SK-N-SH (cell line): ENCODE measurements at regions not wholly inside any gene's neighbourhood (a gene's known extent, or its start where the extent isn't known, plus 50 kb on each side); places are given as distances from the start of the nearest gene placed in this dataset.

Source experiments
- CTCF ChIA-PET: fragments of 300-600, 350-600 bp; formaldehyde crosslinking; extraction: SDS; loops from one replicate; lab custom pipeline; 2021; lab: Yijun Ruan, JAX
- POLR2A ChIA-PET: fragments of 350-600 bp; sonication (Branson Sonifier 250); formaldehyde crosslinking; extraction: SDS; loops from one replicate; lab custom pipeline; 2020; ENCODE audit warnings: antibody characterized with exemption, inconsistent platforms; lab: Yijun Ruan, JAX
- DNase-seq: peaks from one replicate; pipeline ENCODE4 v3.0.0; 2012
- H2AFZ ChIP-seq: fragments of 200-600 bp; sonication (generic); 2 replicates; pipeline ENCODE4 v1.8.1; 2016; ENCODE audit warnings: antibody characterized with exemption, mild to moderate bottlenecking, low read depth
- H3F3A ChIP-seq: fragments of 200-600 bp; sonication (generic); replicated peaks from 2 replicates; pipeline ENCODE3; 2016; ENCODE audit warnings: antibody characterized with exemption, mild to moderate bottlenecking; ENCODE audit not compliant: insufficient read depth
- H3K27ac ChIP-seq, 2 experiments: fragments of 200-500 bp in 1 of 2; fragments of 200-600 bp in 1 of 2; sonication (Bioruptor generic) in 1 of 2; sonication (generic), shearing (Covaris generic) in 1 of 2; 2 replicates each; pipeline versions ENCODE4 v1.5.1 to v1.6.1; 2014 to 2016; ENCODE audit warnings: low read depth in 2 of 2, inconsistent platforms in 1 of 2, low read length in 1 of 2, mild to moderate bottlenecking in 1 of 2, mixed read lengths in 1 of 2
- H3K27me3 ChIP-seq: fragments of 200-600 bp; sonication (generic), shearing (Covaris generic); 2 replicates; pipeline ENCODE4 v1.6.1; 2016; ENCODE audit warnings: mixed run types; ENCODE audit not compliant: insufficient read depth
- H3K36me3 ChIP-seq, 2 experiments: fragments of 200-500 bp in 1 of 2; fragments of 200-600 bp in 1 of 2; sonication (Bioruptor generic) in 1 of 2; sonication (generic) in 1 of 2; replicated peaks in 1 of 2; 2 replicates each; pipeline versions ENCODE3 to v1.5.1; 2014 to 2016; ENCODE audit warnings: low read length in 1 of 2, mild to moderate bottlenecking in 1 of 2; ENCODE audit not compliant: insufficient read depth in 2 of 2, control insufficient read depth in 1 of 2
- H3K4me1 ChIP-seq, 2 experiments: fragments of 200-500 bp in 1 of 2; fragments of 200-600 bp in 1 of 2; sonication (Bioruptor generic) in 1 of 2; sonication (generic), shearing (Covaris generic) in 1 of 2; 2 replicates each; pipeline versions ENCODE4 v1.5.1 to v1.6.1; 2014 to 2016; ENCODE audit warnings: low read depth in 1 of 2, low read length in 1 of 2, mixed run types in 1 of 2; ENCODE audit not compliant: insufficient read depth in 2 of 2, control insufficient read depth in 1 of 2
- H3K4me2 ChIP-seq: fragments of 200-600 bp; sonication (generic), shearing (Covaris generic); 2 replicates; pipeline ENCODE4 v1.6.1; 2017; ENCODE audit warnings: mixed run types
- H3K4me3 ChIP-seq, 2 experiments: fragments of 200-500 bp in 1 of 2; fragments of 200-600 bp in 1 of 2; sonication (Bioruptor generic) in 1 of 2; sonication (generic), shearing (Covaris generic) in 1 of 2; 2 replicates each; pipeline versions ENCODE4 v1.5.1 to v1.8.1; 2014 to 2016; ENCODE audit warnings: low read depth in 2 of 2, inconsistent platforms in 1 of 2, low read length in 1 of 2, mild to moderate bottlenecking in 1 of 2, mixed read lengths in 1 of 2, moderate library complexity in 1 of 2
- H3K79me2 ChIP-seq: fragments of 200-600 bp; sonication (generic); 2 replicates; pipeline ENCODE4 v1.8.1; 2017; ENCODE audit warnings: mild to moderate bottlenecking; ENCODE audit not compliant: insufficient read depth
- H3K9ac ChIP-seq: fragments of 200-600 bp; sonication (generic); 2 replicates; pipeline ENCODE4 v1.6.1; 2017; ENCODE audit warnings: mixed run types
- H3K9me2 ChIP-seq: fragments of 200-600 bp; sonication (generic); 2 replicates; pipeline ENCODE4 v1.6.1; 2017; ENCODE audit warnings: mixed run types
- H3K9me3 ChIP-seq: fragments of 200-600 bp; sonication (generic); 2 replicates; pipeline ENCODE4 v1.6.1; 2017; ENCODE audit warnings: mixed run types, mild to moderate bottlenecking, moderate library complexity
- H4K20me1 ChIP-seq: fragments of 200-600 bp; sonication (generic); 2 replicates; pipeline ENCODE4 v1.6.1; 2017; ENCODE audit warnings: mild to moderate bottlenecking, mixed run types; ENCODE audit not compliant: insufficient read depth
- ELF1 ChIP-seq: IDR thresholded peaks from 2 replicates; pipeline ENCODE4 v1.4.0; 2012
- EP300 ChIP-seq, 2 experiments: IDR thresholded peaks; 2 replicates each; pipeline versions ENCODE4 v1.4.0 to v1.6.1; 2012; ENCODE audit warnings: borderline replicate concordance in 1 of 2, low read depth in 1 of 2, low read length in 1 of 2
- FOXM1 ChIP-seq: IDR thresholded peaks from 2 replicates; pipeline ENCODE4 v1.4.0; 2012; ENCODE audit warnings: low read depth, mild to moderate bottlenecking
- GATA2 ChIP-seq: sonication (generic); formaldehyde crosslinking; IDR thresholded peaks from 2 replicates; pipeline ENCODE4 v1.5.0; 2020; ENCODE audit warnings: mild to moderate bottlenecking, missing genetic modification reagents
- JUND ChIP-seq: IDR thresholded peaks from 2 replicates; pipeline ENCODE4 v1.4.0; 2012
- NFIC ChIP-seq: IDR thresholded peaks from 2 replicates; pipeline ENCODE4 v1.4.0; 2012; ENCODE audit warnings: borderline replicate concordance
- NRF1 ChIP-seq: IDR thresholded peaks from 2 replicates; pipeline ENCODE4 v1.6.1; 2012; ENCODE audit warnings: low read depth, mild to moderate bottlenecking, low read length
- RAD21 ChIP-seq: IDR thresholded peaks from 2 replicates; pipeline ENCODE4 v1.6.1; 2012; ENCODE audit warnings: mild to moderate bottlenecking, low read length
- SMC3 ChIP-seq: IDR thresholded peaks from 2 replicates; pipeline ENCODE4 v1.6.1; 2012; ENCODE audit warnings: low read depth, low read length, improper control_type of control experiment
- WGBS: methylation state at CpG from one replicate; pipeline ENCODE4 v1.1.6; 2017; ENCODE audit warnings: low lambda C conversion rate; 5-methylcytosine and 5-hydroxymethylcytosine counted together
- TF ChIP-seq, protein P1 (sequence below): fragments of 200-600 bp; sonication (generic); IDR thresholded peaks from 2 replicates; pipeline ENCODE4 v1.6.1; 2017; ENCODE audit warnings: antibody characterized with exemption, mild to moderate bottlenecking, moderate library complexity
- TF ChIP-seq, protein P2 (sequence below): fragments of 150-350 bp; IDR thresholded peaks from 2 replicates; pipeline ENCODE4 v1.6.1; 2017; ENCODE audit warnings: antibody characterized with exemption, low read length, low read depth, borderline replicate concordance
- TF ChIP-seq, protein P3 (sequence below): fragments of 150-350 bp; IDR thresholded peaks from 2 replicates; pipeline ENCODE4 v1.6.1; 2016; ENCODE audit warnings: mild to moderate bottlenecking, low read depth, low read length

DNA sequence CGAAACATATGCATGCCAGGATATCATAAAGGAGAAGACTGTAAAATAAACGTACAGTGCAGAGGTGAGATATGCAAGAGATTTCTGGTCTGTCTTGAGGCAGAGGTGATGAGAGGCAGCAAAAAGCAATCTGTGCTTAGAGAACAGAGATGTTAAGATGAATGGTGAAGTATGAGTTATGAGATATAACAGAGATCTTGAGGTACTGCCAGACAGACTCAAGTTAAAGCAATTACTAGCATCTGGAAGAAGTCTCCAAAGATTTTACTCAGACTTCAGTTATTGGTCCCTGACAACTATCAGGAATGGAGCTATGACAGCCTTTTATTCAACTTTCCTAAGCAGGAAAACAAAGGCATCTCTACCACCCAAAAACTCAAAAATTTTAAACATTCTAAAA is 122.8 kb upstream of the DST start (continued):
- TF ChIP-seq NFIC (peak; percentile 64; the same call in 1 of the 2 replicates), ELF1 (no peak), GATA2 (CRISPR knock-in tag) (no peak)

DNA sequence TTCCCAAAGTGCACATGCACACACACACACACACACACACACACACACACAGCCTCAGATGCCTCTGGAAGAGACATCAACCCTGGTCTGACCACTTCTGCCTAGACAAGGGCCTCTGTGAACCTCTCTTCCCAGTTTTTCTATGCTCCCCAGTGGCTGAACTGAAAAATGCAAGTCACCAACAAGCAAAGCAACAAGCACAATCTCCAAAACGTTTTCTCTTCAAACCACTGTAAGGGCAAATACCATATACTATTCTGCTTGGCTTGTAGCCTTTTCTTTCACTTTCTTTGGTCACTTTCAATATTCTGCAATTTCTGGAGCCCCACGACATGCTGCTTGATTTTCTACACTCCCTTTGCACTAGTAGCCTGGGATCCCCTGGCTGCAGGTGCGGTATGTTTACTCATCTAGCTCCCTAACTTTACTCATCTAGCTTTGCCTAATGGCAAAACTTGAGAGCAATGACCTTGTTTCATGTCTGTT is 121.4 kb upstream of the DST start:
- TF ChIP-seq, protein P1, sequence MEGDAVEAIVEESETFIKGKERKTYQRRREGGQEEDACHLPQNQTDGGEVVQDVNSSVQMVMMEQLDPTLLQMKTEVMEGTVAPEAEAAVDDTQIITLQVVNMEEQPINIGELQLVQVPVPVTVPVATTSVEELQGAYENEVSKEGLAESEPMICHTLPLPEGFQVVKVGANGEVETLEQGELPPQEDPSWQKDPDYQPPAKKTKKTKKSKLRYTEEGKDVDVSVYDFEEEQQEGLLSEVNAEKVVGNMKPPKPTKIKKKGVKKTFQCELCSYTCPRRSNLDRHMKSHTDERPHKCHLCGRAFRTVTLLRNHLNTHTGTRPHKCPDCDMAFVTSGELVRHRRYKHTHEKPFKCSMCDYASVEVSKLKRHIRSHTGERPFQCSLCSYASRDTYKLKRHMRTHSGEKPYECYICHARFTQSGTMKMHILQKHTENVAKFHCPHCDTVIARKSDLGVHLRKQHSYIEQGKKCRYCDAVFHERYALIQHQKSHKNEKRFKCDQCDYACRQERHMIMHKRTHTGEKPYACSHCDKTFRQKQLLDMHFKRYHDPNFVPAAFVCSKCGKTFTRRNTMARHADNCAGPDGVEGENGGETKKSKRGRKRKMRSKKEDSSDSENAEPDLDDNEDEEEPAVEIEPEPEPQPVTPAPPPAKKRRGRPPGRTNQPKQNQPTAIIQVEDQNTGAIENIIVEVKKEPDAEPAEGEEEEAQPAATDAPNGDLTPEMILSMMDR = peak; percentile 55
- TF ChIP-seq NRF1 (no peak), RAD21 (peak; percentile 57), SMC3 (peak; percentile 30; the same call in 1 of the 2 replicates), GATA2 (CRISPR knock-in tag) (no peak)
- Histone ChIP-seq H4K20me1 (peaks cover 95% of the 10 kb centered on the region), H3K4me2 (no peak overlapping the region), H3K4me3 (no peak overlapping the region), H3K9me2 (no peaks in the 10 kb centered on the region), H3K79me2 (peaks cover 100% of the 10 kb centered on the region), H3K4me1 (peaks cover 5 to 27% of the 10 kb centered on the region in 2 experiments), H3K27me3 (no peaks in the 10 kb centered on the region), H3K36me3 (peaks cover 0 to 16% of the 10 kb centered on the region in 2 experiments), H2AFZ (no peak overlapping the region), H3K9ac (no peak overlapping the region), H3K9me3 (no peaks in the 10 kb centered on the region), H3F3A (peaks cover 25% of the 10 kb centered on the region), H3K27ac (no peak overlapping the region)
- DNase-seq = peak; percentile 19
- 56% methylated on average over 3 of the region's 3 CpGs for WGBS
- CTCF ChIA-PET = interaction anchor here (0.9 to 1.5 kb wide), 7 partner anchors 10 to 87 kb away, joined by 3 to 6 read pairs (median 3); no protein-coding TSS in a partner anchor
- POLR2A ChIA-PET = no interaction called here

DNA sequence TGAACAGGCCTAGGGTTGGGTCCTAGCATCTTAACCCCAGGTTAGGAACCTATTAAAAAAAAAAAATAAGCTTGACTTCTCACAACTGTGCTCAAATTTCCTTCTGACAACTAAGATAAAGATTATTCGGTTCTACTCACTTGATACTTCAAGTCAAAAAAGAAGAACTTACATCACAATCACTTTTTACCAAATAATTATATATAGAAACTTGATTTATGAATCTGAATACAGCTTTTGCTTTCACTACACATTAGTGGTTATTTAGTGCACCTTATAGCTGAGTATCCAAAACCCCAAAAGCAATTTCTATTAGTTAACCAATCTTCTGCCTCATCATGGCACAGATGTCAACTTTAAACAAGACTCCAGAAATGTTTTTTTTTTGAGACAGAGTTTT is 119.0 kb upstream of the DST start:
- Histone ChIP-seq H3K79me2 (peaks cover 100% of the 10 kb centered on the region), H3K36me3 (peaks cover 0 to 16% of the 10 kb centered on the region in 2 experiments), H3K4me2 (no peak overlapping the region), H3K9ac (no peak overlapping the region), H3K4me1 (peaks cover 7 to 45% of the 10 kb centered on the region in 2 experiments), H3K27ac (no peak overlapping the region), H3K9me2 (no peaks in the 10 kb centered on the region), H3K27me3 (no peaks in the 10 kb centered on the region), H3F3A (peaks cover 15% of the 10 kb centered on the region), H3K9me3 (no peaks in the 10 kb centered on the region), H4K20me1 (peaks cover 96% of the 10 kb centered on the region), H2AFZ (no peak overlapping the region), H3K4me3 (no peak overlapping the region)
- CTCF ChIA-PET = interaction anchor here (0.9 to 1.8 kb wide), 5 partner anchors 14 to 165 kb away, joined by 3 to 7 read pairs (median 4); no protein-coding TSS in a partner anchor
- TF ChIP-seq FOXM1 (no peak), EP300 (IDR thresholded peaks at IDR 0.05; ENCODE audit: borderline replicate concordance in 1 of 2, low read depth in 1 of 2, low read length in 1 of 2) (no peak), NRF1 (no peak), RAD21 (no peak), JUND (no peak)
- TF ChIP-seq, protein P1 = no peak
- TF ChIP-seq, protein P2, sequence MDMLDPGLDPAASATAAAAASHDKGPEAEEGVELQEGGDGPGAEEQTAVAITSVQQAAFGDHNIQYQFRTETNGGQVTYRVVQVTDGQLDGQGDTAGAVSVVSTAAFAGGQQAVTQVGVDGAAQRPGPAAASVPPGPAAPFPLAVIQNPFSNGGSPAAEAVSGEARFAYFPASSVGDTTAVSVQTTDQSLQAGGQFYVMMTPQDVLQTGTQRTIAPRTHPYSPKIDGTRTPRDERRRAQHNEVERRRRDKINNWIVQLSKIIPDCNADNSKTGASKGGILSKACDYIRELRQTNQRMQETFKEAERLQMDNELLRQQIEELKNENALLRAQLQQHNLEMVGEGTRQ = no peak
- TF ChIP-seq, protein P3, sequence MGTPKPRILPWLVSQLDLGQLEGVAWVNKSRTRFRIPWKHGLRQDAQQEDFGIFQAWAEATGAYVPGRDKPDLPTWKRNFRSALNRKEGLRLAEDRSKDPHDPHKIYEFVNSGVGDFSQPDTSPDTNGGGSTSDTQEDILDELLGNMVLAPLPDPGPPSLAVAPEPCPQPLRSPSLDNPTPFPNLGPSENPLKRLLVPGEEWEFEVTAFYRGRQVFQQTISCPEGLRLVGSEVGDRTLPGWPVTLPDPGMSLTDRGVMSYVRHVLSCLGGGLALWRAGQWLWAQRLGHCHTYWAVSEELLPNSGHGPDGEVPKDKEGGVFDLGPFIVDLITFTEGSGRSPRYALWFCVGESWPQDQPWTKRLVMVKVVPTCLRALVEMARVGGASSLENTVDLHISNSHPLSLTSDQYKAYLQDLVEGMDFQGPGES = no peak
- no peak for DNase-seq
- WGBS = 100% methylated on average over 1 of the region's 1 CpG
- POLR2A ChIA-PET = no interaction called here
